DMS53 treated with DMSO at 0.1 percent for 48 hours (cell line): ENCODE measurements at regions not wholly inside any gene's neighbourhood (a gene's known extent, or its start where the extent isn't known, plus 50 kb on each side); places are given as distances from the start of the nearest gene placed in this dataset.
A peak's percentile ranks its signal among the peaks of the same experiment; 100 is the strongest.
"Not testable (repeated sequence)": the region's sequence is repeated elsewhere in the genome, so short reads cannot be mapped to it uniquely, and the experiment has no call there.

ENCODE experiments used
- DNase-seq: peaks from one replicate; lab custom pipeline; 2025; ENCODE audit not compliant: unreplicated experiment; lab: John Stamatoyannopoulos, UW

DNA sequence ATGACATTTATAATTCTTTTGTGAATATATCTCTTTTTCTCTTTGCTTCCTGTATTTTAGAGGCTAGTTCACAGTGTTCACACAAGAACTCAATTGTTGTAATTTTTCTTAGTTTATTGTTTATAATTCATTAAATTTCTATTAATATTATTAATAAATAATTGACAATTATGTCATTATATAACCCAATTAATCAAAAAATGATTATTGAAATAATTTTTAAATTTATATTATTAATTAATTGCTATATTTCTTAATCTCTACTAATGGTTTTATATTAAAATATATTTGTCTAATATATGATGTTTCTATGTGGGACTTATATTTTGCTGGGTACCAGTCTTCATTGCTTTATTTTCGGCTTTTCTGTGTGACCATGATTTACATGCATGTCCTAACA is 618.4 kb downstream of the CDH9 start:
- DNase-seq = no peak

DNA sequence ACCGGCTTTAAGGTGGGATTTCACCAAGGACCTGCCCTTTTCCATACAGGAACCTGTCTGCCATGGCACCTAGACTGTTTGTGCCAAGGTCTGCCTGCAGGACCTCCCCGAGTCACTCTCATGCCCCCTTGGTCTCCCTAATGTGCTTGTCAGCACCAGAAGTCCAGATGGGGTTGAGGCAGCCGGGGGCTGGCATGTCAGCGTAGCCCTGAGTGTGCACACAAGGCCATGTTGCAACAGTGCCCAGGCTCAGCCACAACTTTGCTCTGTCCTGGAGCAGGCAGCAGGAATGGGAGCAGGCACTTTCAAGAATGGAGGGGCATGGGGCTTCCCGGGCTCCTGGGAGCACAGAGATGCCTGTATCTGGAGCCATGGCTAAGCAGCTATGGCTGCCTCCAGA is 621.5 kb downstream of the CDH9 start:
- DNase-seq = no peak

DNA sequence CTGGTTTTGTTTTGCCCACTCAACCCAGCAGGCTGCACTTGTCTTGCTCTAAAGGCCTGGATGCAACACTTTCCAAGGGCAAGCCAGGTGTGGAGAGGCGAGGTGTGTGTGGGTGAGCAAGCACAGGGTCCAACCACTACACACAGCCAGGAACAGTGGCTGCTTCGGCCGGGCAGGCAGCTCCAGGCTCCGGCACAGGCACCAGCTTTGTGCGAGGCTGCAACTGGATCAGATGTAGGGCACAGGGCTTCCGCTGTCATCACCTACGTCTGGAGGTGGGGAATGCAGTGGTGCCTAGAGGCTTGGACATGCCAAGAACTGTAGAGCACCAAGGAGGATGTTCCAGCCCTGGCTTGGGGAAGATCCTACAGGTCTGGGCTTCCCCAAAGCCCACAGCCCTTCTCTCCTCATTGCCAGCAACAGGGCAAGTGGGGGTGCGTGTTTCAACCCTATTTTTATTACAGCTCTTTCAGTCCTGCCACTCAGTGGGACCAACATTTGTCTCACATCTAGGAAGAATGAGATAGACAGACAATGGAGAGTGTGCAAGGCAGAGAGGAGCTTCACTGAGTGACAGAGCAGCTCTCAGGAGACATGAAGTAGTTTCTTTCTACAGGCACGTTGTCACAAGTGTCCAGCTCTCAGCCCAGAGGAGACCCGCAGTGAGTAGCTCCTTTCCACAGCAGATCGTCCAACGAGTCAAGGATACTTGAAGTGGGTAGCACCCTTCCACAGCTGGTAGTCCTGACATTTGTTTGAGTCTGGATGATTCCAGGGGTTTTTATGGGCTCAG is 622.2 kb downstream of the CDH9 start:
- DNase-seq = no peak

DNA sequence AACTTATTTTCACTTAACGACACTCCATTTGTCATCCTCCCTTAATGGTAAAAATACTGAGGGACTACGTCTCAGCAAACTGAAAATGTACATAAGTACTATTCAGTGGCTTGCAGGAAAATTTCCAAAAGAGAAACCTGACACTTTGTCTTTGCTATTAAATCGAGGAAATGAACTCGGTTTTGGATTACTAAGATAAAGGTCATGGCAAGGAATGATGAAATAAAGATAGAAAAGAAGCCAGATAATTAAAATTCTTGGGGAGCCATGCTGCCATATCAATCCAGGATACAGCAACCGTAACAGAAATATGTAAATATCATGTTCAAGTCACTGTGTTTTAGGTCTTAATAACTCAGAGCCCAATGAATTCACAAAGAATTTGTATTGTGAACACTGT is 647.8 kb downstream of the CDH9 start:
- no peak for DNase-seq

DNA sequence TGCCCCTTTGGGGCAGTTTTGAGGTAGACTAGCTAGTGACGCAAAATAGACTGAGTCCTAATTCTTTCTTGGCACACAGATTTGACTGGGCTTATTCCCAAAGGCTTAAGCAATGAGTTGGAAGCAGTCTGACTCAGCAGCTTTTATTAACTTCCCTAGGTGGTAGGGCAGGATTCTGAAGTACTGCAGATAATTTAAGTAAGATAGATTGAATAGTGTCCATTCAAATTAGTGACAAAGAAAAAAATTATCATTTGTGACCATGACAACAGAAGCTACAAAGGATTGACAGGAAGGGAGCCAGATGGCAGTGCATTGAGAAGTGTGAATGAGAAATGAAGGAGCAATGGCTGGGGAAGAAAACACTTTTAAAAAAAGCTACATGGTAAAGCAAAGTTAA is 649.4 kb downstream of the CDH9 start:
- DNase-seq = no peak

DNA sequence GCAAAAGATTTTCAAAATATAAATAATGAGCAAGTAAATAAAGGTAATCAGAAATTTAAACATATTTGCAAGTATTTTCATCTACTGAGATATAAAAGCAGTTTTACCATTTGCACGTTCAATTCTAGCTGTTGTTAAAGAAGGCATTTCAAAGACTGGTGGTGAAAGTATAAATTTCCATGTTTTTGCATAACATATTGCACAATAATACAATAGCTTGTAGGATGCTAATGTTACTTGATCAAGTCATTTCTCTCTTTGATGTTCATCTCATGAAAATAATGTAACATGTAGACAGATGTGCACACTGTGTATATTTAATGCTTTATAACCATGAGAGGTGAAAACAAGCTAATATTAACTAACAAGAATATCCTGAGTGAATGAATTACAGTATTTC is 651.9 kb downstream of the CDH9 start:
- DNase-seq = no peak

DNA sequence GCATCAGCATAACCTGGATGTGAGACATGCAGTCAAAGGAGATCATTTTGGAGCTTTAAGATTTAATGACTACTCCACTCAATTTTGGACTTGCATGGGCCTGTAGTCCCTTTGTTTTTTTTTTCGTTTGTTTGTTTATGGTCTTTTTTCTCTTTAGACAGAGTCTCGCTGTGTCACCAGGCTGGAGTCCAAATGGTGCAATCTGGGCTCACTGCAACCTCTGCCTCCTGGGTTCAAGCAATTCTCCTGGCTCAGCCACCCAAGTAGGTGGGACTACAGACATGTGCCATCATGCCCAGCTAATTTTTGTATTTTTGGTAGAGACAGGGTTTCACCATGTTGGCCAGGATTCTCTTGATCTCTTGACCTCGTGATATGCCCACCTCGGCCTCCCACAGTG is 673.8 kb downstream of the CDH9 start:
- DNase-seq = not testable (repeated sequence)

DNA sequence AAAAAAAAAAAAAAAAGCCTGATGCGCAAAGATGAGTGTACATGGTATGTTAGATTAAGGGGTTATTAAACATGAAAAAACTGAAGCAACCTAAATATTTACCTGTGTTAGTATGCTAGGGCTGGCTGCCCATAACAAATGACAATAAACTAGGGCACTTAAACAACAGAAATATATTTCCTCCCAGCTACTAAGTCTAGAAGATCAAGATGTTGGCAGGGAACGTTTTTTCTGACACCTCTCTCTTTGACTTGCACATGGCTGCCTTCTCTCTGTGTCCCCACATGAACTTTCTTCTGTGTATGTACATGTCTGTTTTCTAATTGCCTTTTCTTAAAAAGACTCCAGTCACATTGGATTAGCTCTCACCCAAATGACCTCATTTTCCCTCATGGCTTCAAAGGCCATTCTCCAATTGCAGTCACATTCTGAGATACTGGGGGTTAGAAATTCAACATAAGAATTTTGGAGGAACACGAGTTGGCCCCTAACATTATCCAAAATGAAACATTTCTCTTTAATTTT is 694.5 kb downstream of the CDH9 start:
- DNase-seq = no peak

DNA sequence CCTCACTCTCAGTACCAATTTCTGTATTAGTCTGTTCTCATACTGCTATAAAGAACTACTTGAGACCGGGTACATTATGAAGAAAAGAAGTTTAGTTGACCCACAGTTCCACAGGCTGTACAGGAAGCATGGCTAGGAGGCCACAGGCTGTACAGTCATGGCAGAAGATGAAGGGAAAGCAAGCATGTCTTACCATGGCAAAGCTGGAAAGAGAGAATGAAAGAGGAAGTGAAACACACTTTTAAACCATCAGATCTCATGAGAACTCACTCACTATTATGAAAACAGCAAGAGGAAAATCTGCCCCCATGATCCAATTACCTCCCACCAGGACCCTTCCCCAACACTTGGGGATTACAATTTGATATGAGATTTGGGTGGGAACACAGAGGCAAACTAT is 698.8 kb downstream of the CDH9 start:
- DNase-seq = no peak

DNA sequence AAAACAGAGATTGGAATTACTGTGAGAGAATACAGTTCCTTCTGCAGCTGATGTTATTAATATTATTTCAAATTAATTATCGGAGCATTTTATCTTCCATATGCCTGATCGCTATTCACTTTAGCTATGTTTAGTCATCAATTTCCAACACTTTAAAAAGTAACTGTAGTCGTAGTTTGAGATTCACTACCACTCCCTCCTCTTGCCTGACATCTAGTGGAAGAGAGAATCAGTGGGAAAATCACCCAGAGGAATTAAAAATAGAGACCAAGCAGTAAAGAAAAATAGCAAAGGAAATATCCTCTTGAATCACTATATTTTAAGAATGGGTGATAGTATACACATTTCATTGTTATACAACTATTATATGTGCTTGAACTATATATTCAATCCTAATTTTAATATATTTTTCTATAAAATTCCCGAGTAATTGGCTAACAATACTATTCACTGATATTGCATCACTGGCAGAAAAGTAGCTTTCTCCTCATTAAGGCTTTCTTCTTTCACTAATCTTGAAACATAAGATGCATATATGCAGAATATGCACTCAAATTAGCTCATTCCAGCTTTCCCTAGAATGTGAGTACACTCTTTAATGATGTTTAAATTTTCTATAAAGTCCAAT is 708.7 kb downstream of the CDH9 start:
- DNase-seq = peak; percentile 48

DNA sequence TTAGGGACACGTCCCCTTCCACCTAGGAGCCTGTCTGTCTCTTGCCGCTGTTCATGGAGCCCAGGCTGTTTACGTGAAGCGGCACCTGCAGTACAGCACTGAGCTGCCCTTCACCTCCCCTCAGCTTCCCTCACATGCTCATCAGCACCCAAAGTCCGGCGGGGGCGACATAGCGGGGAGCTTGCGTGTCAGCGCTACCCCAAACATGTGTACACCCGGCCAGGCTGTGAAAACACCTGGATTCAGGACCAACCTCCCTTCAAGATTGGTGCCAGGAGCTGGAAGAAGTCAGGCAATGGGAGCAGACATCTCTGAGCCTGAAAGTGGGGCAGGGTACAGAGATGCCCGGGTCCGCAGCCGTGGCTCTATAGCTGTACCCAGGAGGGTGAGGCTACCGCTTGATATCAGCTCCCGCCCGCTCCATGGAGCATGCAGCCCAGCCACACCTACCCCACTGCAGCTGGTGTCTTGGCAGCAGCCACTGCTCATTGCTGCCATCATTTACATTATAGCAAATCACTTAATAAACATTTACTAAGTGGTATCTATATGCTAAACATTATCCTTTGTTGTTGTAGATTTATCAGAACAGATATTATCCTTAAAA is 712.1 kb downstream of the CDH9 start:
- no peak for DNase-seq

DNA sequence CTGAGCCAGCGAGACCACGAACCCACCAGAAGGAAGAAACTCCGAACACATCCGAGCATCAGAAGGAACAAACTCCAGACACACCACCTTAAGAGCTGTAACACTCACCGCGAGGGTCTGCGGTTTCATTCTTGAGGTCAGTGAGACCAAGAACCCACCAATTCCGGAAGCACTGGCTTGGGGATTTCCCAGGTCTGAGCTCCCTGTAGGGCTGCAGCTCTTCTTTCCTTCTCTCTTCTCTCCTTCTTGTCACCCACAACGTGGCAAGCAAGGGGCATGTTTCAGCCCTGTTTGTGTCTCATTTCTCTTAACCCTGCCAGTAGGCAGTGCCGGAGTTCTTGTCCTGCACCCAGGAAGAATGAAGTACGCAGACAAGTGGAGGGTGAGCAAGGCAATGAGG is 713.0 kb downstream of the CDH9 start:
- not testable (repeated sequence) for DNase-seq

DNA sequence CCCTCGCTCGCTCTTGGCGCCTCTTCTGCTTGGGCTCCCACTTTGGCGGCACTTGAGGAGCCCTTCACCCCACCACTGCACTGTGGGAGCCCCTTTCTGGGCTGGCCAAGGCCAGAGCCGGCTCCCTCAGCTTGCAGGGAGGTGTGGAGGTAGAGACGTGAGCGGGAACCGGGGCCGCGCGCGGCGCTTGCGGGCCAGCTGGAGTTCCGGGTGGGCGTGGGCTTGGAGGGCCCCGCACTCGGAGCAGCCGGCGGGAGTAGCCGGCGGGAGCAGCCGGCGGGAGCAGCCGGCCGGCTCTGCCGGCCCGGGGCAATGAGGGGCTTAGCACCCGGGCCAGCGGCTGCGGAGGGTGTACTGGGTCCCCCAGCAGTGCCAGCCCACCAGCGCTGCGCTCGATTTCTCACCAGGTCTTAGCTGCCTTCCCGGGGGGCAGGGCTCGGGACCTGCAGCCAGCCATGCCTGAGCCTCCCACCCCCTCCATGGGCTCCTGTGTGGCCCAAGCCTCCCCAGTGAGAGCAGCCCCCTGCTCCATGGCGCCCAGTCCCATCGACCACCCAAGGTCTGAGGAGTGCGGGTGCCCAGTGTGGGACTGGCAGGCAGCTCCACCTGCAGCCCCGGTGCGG is 714.0 kb downstream of the CDH9 start:
- not testable (repeated sequence) for DNase-seq

DNA sequence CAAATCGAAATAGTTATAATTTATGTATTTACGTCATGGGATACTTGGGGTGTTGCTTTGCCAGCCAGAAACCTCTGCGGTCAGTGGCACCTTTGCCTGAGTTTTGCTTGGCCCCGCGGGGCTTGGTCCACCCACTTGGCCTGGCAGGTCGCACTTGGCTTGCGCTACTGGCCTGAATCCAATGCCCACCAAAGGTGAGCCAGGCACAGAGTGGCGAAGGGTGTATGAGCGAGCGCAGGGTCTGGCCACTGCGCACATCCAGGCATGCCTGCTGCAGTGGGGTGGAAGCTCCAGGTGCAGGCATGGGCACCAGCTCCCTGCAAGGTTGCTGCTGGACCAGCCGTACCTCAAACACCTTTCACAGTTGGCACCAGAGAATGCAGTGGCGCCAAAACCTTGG is 714.6 kb downstream of the CDH9 start:
- no peak for DNase-seq

DNA sequence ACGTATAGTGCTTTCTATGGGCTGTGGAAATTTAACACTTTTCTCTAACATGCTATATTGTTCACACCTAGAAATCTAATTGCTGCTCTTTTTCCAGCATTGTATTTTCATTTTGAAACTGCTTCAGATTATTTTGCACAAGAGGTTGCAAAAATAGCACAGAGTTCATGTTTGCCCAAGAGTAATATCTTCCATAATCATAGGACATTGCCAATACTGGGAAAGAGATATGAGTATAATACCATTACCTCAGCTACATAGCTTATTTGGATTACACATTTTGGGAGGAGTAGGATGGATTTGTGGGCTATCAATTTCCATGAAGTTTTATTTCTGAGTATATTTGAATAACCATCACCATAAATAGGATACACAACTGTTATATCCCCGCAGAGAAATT is 717.1 kb downstream of the CDH9 start:
- DNase-seq = no peak

DNA sequence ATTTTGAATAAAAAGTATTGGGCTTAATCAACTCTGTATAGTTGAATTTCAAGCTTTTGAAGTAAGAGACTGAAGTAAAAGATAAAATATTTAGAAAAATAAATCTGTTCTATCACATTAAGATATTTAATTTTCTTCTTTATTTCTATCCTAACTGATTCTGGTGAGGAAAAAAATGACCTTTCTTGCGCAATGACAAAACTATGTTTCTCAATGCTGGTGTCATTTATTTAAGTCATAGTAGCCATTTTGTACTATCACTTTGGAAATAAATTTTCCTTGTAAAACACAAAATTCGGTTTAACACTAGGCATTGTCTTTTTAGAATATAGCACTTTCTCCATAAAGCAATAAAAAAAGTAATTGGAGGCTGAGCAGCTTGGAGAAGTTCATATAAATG is 728.0 kb downstream of the CDH9 start:
- DNase-seq = no peak

DNA sequence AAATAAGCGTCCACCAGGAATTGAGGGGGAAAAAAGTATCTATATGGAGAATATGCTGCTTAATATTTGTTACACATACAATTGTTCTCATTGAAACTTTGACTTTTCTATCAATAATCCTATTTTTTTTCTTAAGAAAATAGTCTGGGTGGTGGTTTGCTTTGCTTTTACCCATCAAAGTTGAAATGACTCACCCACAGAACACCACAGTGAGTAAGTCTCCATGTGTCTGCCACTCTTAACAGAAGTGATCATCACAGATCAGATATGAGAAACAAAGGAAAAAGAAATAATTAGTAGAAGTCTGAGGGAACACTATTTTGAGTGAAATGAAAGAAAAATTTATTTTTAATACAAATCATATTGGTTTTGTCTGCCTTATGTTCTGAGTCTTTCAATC is 742.8 kb downstream of the CDH9 start:
- no peak for DNase-seq

DNA sequence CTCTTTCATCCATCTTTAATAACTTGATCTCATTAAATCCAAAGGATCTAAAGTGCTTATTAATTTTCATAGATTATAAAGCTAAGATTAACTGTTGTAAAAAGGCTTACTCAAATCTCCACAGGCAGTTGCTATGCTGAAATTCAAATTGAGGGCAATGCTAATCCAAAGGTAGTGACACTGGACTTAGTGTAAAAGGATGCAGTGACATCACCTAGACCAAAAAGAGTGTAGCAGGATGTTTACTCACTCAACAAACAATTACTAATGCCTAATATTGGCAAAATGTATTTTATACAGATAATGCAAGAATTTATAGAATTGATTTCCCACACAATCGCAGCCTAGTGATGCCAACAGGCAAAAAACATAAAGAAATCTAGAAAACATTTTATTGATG is 756.2 kb downstream of the CDH9 start:
- no peak for DNase-seq

DNA sequence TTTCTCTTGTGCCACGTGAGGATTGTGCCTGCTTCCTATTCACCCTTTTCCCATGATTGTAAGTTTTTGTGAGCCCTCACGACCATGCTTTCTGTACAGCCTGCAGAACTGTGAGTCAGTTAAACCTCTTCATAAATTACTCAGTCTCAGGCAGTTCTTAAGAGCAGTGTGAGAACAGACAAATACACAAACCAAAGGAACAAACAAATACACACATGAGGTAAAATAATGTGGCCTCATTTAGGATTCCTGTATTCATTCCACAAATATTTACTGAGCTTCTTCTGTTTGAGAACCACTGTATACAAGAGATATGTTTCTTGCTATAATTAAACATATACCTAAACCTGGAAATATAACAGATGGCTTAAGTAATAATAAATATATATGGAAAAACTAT is 760.3 kb downstream of the CDH9 start:
- DNase-seq = peak; percentile 52

DNA sequence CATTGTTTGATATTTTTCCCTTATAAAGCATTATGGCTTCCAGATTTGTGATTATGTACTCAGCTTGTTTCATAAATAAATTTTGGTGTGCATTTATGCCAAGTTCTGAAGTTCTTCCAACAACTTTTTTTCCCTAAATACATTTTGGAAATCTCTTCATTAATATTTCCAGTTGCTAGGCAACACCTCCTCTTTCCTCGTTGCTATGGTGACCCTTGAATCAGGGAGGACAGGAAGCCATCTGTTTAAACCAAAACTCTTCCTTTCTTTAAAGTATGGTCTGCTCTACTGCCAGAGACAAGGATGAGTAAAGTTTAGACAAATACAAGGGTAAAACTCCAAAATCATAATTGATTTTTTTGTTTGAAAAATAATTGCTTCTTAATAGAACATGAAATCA is 779.3 kb downstream of the CDH9 start:
- DNase-seq = no peak

DNA sequence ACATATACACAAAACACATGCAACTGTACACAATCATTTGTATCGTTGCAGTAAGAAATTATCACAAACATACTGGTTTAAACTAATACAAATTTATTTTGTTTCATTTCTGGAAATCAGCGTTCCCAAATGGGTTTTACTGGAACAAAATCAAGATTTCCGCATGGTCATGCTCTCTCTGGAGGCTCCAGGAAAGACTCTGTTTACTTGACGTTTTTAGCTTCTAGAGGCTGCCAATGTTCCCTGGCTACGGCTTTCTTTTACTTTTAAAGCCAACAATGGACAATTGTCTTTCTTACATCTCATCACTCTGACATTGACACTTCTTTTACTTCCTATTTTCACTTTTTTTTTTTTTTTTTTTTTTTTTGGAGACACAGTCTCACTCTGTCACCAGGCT is 793.1 kb downstream of the CDH9 start:
- no peak for DNase-seq

DNA sequence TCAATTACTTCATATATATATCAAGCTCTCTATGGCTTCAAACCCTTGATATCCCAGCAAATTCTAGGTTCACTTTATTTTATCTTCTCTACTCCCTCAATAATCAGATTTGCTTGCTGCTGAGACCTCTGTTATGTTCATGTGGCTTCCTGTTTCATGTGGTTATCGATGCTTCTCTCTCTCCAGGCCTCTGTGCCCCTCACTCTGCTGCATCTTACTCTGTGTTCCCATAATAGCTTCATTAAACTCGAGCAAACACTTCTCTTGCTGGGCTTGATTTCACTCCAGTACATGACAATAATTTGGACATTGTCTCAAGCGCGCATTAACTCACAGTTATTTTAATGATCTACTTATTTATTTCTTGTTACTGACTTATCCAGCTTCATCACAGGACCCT is 798.8 kb downstream of the CDH9 start:
- DNase-seq = no peak
